D721Med (cell line): ENCODE measurements at regions not wholly inside any gene's neighbourhood (a gene's known extent, or its start where the extent isn't known, plus 50 kb on each side); places are given as distances from the start of the nearest gene placed in this dataset.

Source experiments
- DNase-seq: peaks from one replicate; pipeline ENCODE4 v3.0.0; 2011; ENCODE audit warnings: low spot score; ENCODE audit not compliant: insufficient read length
- FAIRE-seq: peaks from 2 replicates; lab custom pipeline; 2011; peaks lifted over from hg19 to GRCh38; lab: Jason Lieb, UNC
- TF ChIP-seq, protein P1 (sequence below): IDR thresholded peaks from 2 replicates; pipeline ENCODE4 v1.5.1; 2012; ENCODE audit warnings: mild to moderate bottlenecking, control low read depth; ENCODE audit not compliant: insufficient read depth; ENCODE audit errors: missing control alignments

DNA sequence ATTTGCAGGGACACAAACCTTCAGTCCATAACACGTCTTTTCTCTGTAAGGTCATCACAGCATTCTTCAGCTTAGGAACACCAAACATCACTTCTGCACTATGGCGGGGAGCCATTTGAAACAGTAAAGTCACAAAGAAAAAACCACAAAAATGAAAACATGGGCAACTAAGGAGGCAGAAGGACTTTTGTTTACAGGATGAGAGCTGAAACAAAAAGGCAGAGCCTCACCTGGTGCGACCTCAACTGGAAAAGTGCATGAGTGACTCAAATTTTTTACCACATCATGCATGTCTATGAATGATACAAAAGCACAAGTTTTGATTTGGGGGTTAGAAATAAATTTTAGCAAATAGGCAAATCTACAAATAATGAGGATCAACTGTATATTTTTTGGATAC is 68.2 kb upstream of the TNFAIP3 start:
- TF ChIP-seq, protein P1, sequence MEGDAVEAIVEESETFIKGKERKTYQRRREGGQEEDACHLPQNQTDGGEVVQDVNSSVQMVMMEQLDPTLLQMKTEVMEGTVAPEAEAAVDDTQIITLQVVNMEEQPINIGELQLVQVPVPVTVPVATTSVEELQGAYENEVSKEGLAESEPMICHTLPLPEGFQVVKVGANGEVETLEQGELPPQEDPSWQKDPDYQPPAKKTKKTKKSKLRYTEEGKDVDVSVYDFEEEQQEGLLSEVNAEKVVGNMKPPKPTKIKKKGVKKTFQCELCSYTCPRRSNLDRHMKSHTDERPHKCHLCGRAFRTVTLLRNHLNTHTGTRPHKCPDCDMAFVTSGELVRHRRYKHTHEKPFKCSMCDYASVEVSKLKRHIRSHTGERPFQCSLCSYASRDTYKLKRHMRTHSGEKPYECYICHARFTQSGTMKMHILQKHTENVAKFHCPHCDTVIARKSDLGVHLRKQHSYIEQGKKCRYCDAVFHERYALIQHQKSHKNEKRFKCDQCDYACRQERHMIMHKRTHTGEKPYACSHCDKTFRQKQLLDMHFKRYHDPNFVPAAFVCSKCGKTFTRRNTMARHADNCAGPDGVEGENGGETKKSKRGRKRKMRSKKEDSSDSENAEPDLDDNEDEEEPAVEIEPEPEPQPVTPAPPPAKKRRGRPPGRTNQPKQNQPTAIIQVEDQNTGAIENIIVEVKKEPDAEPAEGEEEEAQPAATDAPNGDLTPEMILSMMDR, result no peak
- FAIRE-seq (no peak), DNase-seq (no peak)

DNA sequence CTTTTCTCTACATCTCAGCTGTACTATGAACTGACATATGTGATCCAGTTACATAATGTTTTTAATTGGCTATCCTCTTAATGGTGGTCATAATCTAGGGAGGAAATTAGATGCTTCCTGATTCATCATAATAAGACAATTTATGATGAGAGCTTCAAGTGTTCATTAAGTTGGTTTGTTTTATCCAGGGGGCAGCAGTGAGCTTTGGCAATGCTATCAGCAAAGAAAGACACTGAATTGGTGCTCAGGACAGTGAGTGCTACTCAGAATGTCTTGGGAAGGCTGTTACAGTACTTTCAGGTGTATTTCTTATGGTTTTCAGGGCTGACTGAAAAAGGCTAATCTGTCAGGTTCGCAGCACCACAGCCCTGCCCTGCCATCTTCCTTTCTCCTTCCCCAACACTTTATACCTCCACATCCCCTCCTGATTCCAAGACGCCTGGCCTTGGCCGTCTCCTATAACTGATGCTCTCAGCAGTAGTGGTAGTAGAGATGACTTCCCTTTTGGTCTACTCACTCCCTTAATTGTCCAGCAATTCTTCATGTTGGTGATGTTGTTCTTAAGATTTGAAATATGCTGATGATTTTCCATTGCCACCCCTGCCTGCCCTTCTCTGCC is 67.0 kb upstream of the TNFAIP3 start:
- TF ChIP-seq, protein P1, result peak; percentile 48

DNA sequence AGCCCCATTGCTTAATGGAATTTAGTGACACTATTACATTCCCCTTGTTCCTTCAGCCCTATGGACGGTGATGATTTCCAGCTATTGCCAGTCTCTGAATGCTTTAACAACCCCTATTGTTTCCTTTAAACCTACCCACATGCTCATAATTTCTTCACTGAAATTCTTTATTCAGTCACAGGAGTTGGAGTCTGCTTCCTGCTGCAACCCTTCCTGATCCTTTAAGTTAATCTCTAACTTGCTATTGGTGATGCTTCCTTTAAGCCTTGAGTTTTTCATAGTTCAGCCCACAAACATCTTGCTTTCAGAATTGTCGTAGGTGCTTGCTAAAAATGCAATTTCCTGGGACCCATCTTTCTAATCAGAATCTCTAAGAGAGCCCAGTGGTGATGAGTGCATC is 66.3 kb upstream of the TNFAIP3 start:
- FAIRE-seq (no peak), DNase-seq (no peak)
- TF ChIP-seq, protein P1, result no peak

More for the DNA sequence above, 67.0 kb upstream of the TNFAIP3 start:
- DNase-seq (no peak), FAIRE-seq (no peak)

DNA sequence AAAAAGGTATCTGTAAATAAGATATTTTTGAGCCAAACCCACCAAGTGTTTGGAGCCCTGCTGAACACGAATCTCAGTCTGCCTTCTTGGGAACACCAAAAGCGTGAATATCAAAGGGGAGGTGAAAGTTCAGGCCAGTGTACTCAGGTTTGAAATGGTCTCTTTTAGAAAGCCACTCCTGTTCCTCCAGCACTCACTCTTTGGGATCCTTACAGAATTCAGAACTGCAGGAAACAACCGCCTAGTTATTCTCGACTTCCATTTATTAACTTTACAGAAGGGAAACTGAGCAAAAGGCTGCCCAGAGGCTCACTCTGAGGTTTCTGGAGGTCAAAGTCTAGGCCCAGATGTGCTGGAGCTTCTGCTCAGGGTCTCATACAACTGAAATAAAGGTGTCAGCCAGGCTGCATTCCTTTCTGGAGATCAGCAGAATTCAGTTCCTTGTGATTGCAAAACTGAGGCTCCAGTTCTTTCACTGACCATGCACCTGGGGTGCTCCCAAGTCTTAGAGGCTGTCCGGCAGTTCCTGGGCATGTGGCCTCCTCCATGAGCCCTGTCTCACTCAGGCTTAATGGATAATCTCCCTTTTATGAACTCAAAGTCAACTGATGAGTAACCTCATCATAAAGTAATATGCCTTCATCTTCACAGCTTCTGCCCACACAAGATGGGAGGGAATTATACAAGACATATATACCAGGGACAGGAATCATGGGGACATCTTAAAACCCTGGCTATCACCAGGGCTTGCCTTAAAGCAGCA is 65.5 kb upstream of the TNFAIP3 start:
- DNase-seq (no peak), FAIRE-seq (no peak)
- TF ChIP-seq, protein P1, result no peak

DNA sequence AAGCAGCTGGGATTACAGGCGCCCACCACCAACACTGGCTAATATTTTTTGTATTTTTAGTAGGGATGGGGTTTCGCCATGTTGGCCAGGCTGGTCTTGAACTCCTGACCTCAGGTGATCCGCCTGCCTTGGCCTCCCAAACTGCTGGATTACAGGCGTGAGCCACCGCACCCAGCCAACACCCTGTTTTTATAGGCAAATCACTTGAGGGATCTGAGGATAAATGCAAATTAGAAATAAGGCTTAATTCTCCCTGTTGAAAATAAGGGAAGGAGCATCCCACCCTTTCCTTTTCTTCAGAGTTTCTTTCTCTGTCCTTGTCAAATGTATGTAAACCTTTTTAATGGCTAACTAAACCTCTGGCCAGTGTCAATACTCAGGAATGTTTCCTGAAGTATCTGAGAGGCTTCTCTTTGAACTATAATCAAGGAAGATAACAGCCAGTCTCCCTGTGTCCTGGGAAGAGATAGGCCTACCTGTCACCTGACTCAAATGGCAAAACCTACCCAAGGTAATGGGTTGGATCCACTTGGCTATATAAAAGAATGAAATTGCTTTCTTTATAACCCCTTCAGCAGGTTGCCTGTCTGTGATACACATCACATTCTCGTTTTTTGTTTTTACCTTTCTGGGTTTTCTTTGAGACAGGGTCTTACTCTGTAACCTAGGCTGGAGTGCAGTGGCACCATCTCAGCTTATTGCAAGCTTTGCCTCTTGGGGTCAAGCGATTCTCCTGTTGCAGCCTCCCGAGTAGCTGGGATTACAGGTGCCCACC is 64.5 kb upstream of the TNFAIP3 start:
- TF ChIP-seq, protein P1, result no peak
- DNase-seq (no peak), FAIRE-seq (no peak)

DNA sequence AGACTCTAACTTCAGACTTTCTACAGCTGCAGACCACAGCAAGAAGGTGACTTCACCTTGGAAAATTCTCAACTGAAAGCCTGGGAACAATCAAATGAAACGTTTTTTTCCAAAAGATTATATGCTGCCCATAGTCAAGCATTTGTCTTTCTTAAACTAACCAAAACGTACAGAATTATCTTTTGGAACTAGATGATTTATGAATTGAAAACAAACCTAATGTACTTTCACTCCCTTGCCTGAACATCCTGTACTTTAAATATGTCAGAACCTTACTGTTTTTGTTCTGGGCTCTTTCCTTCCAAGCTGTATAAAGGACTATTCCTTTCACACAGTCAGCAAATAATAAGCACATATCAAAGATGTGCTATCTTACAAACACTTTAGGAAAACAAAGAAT is 62.4 kb upstream of the TNFAIP3 start:
- TF ChIP-seq, protein P1, result no peak
- no peak for DNase-seq
- FAIRE-seq, result no peak
